ENCODE measurements at regions not wholly inside any gene's neighbourhood (a gene's known extent, or its start where the extent isn't known, plus 50 kb on each side); places are given as distances from the start of the nearest gene placed in this dataset.

GRCh38 chr18:46281185-46282176 is 177.3 kb downstream of the HAUS1 start:
- H3K9me3 ChIP-seq: no peaks in the 10 kb centered on the region
- H3K4me3 ChIP-seq (ENCODE audit: low read depth, low read length): no peak overlapping the region
- no peaks in the 10 kb centered on the region for H3K27me3 ChIP-seq
- peak; percentile 74 for DNase-seq
- H3K4me1 ChIP-seq: peaks cover 16% of the 10 kb centered on the region
- no peaks in the 10 kb centered on the region for H3K36me3 ChIP-seq
- TF ChIP-seq CTCF (IDR thresholded peaks at IDR 0.05; ENCODE audit: low read depth, low read length): peak; percentile 80

DNA sequence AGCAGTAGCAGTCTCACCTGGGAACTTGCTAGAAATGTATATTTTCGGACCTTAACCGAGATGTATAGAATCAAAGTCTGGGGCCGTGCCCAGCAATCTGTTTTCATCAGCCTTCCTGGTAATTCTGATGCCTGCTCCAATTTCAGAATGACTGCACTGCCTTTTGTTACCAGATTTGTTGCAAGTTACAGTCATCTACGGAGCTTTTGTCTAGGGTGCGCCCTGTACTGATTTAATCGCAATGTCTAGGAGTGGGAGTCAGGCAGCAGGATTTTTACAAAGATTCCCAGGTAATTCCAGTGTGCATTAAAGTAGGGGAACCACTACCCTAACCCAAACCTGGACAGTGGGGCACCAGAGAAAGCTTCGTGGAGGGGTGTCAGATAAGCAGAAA is 178.0 kb downstream of the HAUS1 start:
- Histone ChIP-seq H3K9me3 (no peaks in the 10 kb centered on the region), H3K36me3 (no peaks in the 10 kb centered on the region), H3K27me3 (no peaks in the 10 kb centered on the region), H3K4me3 (ENCODE audit: low read depth, low read length) (no peak overlapping the region), H3K4me1 (peaks cover 16% of the 10 kb centered on the region)
- no peak for TF ChIP-seq CTCF (IDR thresholded peaks at IDR 0.05; ENCODE audit: low read depth, low read length)
- DNase-seq: no peak

DNA sequence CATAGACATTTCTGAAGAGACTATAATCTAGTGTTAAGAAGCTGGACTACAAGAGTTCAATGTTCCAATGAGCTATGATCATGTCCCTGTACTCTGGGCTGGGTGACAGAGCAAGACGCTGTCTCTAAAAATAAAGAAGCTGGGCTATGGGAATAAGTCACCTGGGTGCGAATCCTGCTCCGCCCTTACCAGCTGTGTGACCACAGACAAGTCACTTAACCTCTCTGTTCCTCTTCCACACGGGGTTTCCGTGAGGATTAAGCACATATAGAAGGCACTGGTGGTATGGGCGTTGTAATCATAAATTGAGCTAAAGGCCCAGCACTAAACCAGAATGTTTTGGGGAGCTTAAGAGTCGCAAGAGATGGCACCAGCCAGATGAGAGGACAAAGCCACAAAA is 178.5 kb downstream of the HAUS1 start:
- no peak for DNase-seq
- H3K36me3 ChIP-seq: no peaks in the 10 kb centered on the region
- no peak overlapping the region for H3K4me3 ChIP-seq (ENCODE audit: low read depth, low read length)
- H3K4me1 ChIP-seq: peaks cover 16% of the 10 kb centered on the region
- no peak for TF ChIP-seq CTCF (IDR thresholded peaks at IDR 0.05; ENCODE audit: low read depth, low read length)
- no peaks in the 10 kb centered on the region for H3K9me3 ChIP-seq
- H3K27me3 ChIP-seq: no peaks in the 10 kb centered on the region

DNA sequence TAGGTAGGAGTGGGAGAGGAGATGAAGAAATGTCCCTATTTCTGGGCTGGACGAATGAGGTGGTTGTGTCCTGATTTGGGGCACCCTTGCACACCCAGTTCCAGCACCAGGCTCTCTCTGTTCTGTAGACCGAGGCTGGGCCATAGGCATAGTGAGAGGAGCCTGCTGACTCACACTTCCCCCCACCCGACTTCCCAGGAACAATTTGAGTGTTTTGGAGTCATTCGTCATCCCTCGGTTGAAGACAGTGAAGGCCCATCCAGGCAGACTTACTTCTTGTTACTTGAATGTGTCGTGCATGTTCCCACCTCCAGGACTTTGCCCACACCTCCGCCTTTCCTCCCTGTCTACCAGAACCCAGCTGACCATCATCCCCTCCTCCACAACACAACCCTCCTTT is 179.1 kb downstream of the HAUS1 start:
- peaks cover 16% of the 10 kb centered on the region for H3K4me1 ChIP-seq
- peak overlapping the region; percentile 36 for H3K4me3 ChIP-seq (ENCODE audit: low read depth, low read length)
- DNase-seq: peak; percentile 14
- no peaks in the 10 kb centered on the region for H3K36me3 ChIP-seq
- H3K9me3 ChIP-seq: no peaks in the 10 kb centered on the region
- no peak for TF ChIP-seq CTCF (IDR thresholded peaks at IDR 0.05; ENCODE audit: low read depth, low read length)
- no peaks in the 10 kb centered on the region for H3K27me3 ChIP-seq

DNA sequence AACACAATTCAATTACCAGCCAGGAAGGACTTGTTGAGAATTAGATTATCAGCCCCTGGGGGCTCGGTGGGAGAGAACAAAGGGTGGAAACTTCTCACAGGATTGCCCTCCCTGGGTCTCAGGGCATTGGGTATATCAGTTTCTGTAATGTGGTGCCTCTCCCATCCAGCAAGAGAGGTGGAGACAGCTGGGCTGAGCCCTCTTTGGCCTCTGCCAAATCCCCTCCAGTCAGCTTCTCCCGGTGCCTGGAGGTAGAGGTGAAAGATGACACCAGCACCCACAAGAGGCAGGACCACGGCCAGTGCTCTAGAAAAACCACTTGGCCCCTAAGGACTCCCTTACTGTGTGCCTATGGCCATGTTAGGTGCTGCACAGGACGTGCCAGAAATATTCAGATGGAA is 179.7 kb downstream of the HAUS1 start:
- no peak for TF ChIP-seq CTCF (IDR thresholded peaks at IDR 0.05; ENCODE audit: low read depth, low read length)
- Histone ChIP-seq H3K9me3 (no peaks in the 10 kb centered on the region), H3K27me3 (no peaks in the 10 kb centered on the region), H3K4me3 (ENCODE audit: low read depth, low read length) (no peak overlapping the region), H3K36me3 (no peaks in the 10 kb centered on the region), H3K4me1 (peaks cover 16% of the 10 kb centered on the region)
- DNase-seq: peak; percentile 78

GRCh38 chr18:46289463-46289862 is 185.3 kb downstream of the HAUS1 start:
- no peaks in the 10 kb centered on the region for H3K27me3 ChIP-seq
- DNase-seq: no peak
- H3K36me3 ChIP-seq: no peaks in the 10 kb centered on the region
- H3K4me1 ChIP-seq: 0 out of 2 replicates have a peak, but pooled peaks cover 2% of the 10 kb centered on the region
- H3K9me3 ChIP-seq: no peaks in the 10 kb centered on the region
- no peak overlapping the region for H3K4me3 ChIP-seq (ENCODE audit: low read depth, low read length)
- no peak for TF ChIP-seq CTCF (IDR thresholded peaks at IDR 0.05; ENCODE audit: low read depth, low read length)

All from BE2C (cell line).